Ureter (tissue), 1 donor: ENCODE measurements at regions not wholly inside any gene's neighbourhood (a gene's known extent, or its start where the extent isn't known, plus 50 kb on each side); places are given as distances from the start of the nearest gene placed in this dataset.
"Not testable (repeated sequence)": the region's sequence is repeated elsewhere in the genome, so short reads cannot be mapped to it uniquely, and the experiment has no call there.

Experiments
- DNase-seq: peaks from one replicate; pipeline ENCODE4 v3.0.0-alpha.2; 2020; ENCODE audit warnings: low spot score
- donor health status: DM: yes; HTN: yes; CAD: no.

DNA sequence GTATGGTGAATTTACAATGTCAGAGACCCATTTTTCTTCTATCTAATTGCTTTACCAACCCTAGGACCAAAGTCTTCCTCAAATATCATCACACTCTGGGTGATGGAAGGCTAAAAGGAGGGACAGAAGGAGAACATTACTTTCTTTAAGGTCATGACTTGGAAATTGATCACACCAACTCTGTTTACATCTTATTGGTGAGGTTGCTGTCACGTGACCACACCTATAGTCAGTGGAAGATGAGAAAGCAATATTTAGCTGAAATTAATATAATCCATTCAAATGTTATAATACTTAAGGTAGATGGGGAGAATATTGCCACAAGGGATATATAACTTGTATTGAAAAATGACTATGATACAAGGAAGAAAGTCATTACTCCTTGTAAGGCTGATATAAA, 183.6 kb upstream of the SMIM30 start:
- no peak for DNase-seq

DNA sequence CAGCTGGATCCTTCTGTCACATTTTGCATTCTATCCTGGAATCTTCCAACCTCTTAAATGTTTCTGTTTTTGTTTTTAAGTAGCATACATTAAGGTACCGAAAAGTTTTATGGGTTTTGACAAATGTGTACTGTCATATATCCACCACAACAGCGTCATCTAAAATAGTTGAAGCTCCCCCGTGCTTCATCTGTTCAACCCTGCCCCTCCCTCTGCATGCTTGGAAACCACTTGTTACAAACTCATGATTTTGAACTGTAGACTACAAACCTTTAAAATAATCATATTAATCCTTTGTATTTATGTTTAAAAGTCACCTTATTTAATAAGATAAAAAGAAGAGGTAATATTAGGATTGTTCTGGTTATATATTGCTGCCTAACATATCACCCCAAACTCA, 182.8 kb upstream of the SMIM30 start:
- DNase-seq: no peak

DNA sequence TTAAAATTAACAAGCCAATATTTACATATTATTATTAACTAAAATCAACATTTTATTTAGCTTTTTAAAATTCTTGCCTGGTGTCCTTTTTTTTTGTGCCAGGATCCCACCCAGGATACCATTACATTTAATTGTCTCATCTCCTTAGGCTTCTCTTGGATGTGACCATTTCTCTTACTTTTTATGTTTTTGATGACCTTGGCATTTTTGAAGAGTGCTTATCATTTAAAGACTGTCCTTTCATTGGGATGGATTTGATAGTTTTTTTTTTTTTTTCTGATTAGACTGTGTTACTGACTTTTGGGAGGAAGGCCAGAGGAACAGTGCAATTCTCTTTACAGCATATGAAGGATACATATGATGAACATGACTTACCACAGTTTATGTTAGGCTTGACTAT, 181.4 kb upstream of the SMIM30 start:
- DNase-seq: no peak

DNA sequence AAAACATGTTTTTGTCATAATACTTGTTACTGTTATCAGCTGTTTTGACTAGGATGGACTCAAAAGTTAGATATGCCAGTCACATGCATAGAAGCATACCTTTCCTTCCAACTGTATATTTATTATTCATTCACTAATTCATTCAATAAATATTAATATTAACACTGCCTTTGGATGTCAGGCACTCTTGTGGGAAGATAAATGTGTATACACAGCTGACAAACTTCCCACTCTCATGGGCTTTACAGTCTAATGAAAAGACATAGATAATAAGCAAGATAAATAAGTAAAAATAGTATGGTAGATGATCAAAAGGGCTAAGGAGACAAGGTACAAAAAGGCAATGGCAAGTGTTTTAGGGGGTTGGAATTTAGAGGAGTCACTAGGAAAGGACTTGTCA, 180.1 kb upstream of the SMIM30 start:
- DNase-seq: no peak

DNA sequence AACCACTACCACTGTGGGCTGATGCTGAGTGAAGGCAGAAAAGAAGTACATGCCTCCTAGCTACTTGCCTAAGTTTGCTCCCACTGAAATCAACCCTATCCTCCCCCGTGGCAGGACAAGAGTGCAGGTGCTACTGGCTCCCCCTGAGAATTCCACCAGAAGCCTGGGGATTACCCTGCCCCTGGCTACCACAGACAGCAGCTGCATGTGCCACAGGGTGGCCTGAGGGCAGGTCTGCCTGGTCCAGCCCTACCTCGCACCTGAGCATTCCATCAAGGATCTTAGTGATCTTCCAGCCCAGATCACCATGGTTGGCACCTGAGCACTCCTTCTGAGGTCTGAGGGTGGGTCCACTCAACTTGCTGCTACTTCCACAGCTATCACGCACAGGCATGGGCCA, 176.4 kb upstream of the SMIM30 start:
- no peak for DNase-seq

DNA sequence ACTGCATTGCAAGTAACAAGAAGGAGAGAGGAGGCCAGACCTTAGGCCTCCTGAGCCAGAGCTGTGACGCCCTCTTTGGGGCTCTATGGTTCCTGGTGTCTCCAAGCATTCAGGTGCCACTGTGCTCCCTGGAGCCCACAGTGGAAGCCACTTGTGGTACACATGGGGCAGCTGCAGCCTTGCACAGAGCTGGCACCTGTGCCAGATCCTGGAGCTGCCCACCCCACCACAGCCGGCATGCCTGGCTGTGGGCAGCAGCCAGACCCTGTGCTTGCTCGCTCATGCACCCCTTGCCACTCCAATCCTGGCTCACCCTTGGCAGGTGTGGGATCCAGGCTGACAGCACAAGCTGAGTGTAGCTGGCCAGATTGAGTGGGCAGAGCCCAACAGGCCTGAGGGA, 173.8 kb upstream of the SMIM30 start:
- no peak for DNase-seq

DNA sequence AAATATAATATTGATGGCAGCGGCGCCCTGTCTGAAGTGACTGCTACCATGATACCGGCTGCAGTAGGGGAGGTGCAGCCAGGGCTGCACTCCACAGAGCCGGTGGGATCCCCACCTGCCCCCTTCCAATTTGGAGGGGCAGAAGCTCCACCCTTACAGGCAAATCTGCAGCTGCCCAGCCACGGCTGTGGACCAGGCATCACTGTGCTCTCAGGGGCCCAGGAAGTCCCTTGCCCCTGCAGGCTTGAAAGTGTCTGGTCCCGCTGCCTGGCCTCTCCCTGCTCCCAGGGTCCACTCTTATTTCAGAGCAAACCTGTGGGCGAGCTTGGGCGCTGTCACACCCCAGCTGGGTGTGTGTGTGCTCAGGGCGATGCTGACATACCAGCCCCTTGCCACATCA, 172.7 kb upstream of the SMIM30 start:
- DNase-seq: no peak

DNA sequence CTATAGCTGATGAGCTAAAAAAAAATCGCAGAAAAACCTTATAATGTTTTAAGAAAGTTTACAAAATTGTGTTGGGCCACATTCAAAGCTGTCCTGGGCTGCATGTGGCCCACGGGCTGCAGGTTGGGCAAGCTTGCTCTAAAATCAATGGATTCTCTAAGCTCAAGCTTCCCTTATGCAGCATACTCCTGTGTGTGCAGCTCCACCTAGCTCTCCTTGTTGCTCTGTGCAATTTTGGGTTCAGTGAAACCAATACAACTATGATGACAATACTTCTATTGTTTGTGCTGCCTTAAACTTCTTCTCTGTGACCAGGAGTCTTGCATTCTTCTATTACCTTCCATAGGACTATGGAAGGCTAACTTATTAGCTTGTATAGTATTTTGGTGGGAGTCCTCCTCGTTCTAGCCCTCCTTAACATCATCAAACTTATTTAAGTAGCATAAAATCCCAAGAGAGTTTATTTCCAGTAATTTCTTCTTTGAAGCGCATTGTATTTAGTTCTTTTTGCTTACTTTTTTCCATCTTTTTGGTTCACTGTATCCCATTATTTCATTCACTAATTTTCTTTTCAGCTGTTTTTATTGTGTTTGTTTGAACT, 170.9 kb upstream of the SMIM30 start:
- no peak for DNase-seq

DNA sequence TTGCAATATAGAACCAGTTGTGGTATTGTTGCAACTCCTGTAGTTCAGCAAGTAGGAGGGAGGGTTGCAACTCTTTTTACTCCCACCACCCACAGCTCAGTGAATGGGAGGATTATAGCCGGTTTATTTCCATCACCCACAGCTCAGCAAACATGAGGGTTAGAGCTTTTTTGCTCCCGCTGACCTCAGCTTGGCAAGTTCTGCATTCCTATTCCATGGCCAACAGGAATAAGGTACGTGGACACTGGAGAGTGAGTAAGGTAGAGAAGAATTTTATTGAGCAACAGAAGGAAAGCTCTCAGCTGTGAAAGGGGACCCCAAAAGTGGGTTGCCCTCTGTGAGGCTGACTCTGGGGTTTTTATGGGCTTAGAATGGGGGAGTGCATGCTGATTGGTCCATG, 167.1 kb upstream of the SMIM30 start:
- no peak for DNase-seq

DNA sequence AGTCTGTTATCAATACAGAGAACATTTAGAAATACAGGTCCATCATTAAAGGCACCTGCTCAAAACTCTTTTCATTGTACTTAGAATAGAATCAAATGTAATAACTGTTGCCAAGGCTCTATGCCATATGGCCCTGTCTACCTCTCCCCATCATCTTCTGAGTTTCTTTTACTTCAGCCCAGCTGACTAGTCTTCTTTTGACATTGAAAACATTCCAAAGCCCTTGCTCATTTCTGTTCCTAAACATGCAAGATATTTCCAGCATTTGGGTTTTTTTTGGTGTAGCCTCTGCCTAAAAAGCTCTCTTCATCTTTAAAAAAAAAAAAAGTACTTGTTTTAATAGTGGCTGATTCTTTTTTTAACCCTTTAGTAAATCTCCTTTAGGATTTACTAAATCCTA, 165.5 kb upstream of the SMIM30 start:
- no peak for DNase-seq

DNA sequence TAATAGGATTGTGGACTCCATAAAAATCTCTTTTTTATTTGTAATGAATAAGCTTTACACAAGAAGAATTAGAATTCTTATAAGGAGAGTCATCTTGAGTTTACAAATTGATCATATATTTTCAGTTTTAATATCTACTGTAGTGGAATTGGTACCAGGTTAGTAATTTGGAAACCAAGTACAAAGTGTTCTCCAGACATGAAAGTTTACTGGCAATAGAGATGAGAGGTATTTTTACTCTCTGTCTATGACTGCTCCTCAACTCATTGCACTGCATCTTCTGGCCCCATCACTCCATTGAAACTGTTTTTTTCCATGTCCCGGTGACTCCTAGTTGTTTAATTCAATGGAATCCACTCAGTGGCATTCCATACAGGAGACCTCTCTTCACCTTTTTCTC, 164.5 kb upstream of the SMIM30 start:
- no peak for DNase-seq

DNA sequence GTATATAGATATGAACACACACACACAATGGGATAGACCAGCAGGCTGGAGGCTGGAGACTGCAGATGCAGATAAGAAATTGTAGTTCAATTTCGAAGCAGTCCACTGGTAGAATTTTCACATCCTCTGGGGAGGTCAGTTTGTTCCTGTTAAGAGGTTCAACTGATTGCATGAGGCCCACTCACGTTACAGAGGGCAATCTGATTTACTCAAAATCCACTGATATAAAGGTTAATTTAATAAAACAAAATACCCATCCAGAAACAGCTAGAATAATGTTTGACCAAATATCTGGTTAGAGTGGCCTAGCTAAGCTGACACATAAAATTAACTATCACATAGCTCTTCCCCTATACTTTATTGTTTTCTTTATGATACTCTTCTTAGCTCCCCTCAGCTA, 162.9 kb upstream of the SMIM30 start:
- DNase-seq: no peak

DNA sequence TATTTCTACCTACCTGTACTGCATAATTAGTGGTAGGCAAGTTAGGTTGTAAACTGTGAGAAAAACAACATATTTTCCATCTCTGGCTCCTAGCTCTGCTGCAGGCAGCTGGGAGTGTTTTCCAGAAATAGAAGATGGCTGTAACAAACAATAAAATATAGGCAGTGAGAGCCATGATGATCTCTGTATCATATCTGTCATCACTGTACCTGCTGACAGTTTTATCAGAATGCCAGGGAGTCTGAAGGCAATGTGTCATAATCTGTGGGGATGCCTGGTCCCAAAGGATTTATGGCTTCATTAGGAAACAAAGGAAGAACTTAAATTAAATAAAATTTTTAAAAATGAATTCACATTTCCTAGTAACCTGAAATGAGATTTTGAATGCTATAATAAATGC, 160.9 kb upstream of the SMIM30 start:
- no peak for DNase-seq

DNA sequence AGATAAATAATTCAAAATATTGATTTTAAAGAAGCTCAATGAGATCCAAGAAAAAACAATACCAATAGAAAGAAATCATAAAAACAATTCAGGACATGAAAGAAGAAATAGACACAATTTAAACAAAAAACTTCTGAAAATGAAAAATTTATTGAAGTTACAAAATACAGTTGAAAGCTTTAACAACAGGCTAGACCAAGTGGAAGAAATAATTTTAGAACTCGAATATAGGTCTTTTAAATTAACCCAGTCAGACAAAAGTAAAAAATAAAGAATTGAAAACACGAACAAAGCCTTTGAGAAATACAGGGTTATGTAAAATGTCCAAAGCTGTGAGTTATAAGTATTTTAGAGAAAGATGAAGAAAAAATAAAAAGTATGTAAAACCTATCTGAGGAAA, 152.4 kb upstream of the SMIM30 start:
- DNase-seq: no peak

DNA sequence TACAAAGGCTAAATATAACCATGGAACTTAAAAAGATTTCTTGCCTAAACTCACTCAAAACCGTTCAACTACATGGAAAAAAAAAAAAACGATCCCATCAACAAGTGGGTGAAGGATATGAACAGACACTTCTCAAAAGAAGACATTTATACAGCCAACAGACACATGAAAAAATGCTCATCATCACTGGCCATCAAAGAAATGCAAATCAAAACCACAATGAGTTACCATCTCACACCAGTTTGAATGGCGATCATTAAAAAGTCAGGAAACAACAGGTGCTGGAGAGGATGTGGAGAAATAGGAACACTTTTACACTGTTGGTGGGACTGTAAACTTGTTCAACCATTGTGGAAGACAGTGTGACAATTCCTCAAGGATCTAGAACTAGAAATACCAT, 151.2 kb upstream of the SMIM30 start:
- not testable (repeated sequence) for DNase-seq

DNA sequence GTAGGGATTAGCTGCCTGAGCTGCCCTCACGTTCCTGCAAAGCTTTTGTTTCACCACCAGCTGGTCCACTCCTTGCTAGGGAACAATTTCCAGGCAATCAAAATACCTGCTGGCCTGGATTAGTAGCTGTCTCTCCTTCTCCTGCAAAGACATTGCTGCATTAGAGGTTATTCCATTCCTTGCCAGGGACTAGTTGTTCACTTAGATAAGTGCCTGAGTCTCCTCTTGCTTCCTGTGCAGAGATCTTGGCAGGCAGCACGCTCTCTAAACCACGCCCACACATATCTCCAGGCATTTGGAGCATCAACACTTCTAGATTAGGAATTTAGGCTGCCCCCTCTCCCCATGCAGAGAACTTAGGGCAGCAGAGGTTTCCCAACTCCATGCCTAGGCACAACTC, 150.4 kb upstream of the SMIM30 start:
- DNase-seq: no peak

DNA sequence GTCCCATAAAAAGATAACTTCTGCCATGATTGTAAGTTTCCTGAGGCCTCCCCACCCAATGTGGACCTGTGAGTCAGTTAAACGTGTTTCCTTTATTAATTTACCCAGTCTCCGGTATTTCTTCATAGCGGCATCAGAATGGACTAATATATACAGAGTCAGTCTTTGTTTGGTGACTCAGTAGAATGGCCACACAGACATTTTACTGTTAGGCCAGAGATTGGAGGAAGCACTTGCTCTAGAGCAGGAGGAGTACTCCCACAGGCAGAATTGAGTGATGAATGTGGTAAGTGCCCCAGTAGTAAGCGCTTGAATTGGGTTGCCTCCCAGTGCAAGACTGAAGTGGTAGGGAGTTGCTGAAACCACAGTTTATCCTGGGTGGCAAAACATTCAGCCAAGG, 149.5 kb upstream of the SMIM30 start:
- DNase-seq: no peak

DNA sequence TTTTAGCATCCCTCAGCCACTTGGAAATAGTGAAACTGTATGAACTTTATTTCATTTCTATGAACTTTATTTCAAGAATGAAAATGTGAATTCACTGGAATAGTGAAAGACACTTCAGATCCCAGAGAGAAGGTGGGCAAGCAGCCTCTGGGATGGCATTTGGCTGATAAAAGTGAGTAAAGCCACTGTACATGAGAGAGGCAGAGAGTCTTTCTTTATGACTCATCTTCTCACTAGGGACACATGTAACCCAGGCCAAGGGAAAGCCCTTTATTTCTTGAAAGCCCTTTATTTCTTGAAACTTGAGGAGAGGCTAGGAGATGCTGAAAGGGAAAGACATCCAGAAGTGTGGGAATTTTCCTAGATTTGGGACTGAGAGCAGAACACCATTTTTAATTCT, 148.9 kb upstream of the SMIM30 start:
- DNase-seq: no peak

DNA sequence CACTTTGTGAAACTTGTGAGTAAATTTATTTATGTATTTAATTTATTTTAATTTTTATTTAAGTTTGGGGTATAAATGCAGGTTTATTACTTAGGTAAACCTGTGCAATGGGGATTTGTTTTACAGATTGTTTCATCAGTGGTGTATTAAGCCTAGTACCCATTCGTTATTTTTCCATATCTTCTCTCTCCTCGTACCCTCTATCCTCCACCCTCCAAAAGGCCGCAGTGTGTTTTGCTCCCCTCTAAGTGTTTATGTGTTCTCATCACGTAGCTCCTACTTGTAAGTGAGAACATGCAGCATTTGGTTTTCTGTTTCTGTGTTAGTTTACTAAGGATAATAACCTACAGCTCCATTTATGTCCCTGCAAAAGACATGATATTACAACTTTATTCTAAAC, 145.4 kb upstream of the SMIM30 start:
- no peak for DNase-seq

DNA sequence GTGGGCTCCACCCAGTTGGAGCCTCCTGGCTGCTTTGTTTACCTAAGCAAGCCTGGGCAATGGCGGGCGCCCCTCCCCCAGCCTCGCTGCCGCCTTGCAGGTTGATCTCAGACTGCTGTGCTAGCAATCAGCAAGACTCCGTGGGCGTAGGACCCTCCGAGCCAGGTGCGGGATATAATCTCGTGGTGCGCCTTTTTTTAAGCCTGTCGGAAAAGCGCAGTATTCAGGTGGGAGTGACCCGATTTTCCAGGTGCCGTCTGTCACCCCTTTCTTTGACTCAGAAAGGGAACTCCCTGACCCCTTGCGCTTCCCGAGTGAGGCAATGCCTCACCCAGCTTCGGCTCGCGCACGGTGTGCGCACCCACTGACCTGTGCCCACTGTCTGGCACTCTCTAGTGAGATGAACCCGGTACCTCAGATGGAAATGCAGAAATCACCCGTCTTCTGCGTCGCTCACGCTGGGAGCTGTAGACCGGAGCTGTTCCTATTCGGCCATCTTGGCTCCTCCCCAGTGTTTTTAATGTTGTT, 144.9 kb upstream of the SMIM30 start:
- DNase-seq: not testable (repeated sequence)

DNA sequence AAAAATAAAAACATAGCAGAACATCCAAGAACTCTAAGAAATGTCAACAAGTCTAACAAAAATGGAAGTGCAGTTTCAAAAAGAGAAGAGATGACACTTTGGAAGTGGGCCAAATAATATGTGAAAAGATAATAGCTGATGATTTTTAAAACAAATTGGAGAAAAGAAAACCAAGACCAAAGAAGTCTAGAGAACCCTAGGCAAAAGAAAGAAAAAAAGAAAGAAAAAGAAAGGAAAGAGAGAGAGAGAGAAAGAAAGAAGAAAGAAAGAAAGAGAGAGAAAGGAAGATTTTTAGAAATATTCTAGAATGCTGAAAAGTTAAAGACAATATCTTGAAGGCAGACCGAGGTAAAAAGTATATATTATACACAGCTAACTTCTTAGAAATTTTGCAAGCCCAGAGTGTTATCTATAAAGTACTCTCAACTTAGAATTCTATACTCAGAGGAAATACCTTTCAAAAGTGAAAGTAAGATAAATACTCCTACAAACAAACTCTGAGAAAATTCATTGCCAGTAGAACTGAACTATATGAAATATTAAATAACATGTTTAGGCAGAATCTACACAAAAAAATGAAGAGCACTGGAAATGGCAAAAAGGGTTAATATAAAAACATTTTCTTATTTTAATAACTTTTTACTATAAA, 138.7 kb upstream of the SMIM30 start:
- no peak for DNase-seq

DNA sequence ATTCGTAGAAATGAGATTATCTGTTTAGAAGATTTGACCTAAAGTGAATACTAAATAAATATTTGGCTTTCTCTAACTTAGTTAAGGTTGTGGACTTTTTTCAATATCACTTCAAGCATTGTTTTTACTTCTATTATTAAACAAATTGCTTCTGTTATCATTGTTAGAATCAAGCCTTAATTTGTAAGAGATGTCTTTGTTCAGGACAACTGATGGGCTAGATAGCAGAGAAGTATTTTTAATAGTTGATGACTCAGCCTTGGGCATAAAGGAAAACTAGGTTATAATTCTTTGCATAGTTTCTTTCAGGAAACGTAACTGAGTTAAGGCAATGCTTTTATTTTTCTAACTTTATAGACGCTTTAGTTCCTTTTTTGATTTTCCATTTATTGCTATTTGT, 128.8 kb upstream of the SMIM30 start:
- DNase-seq: no peak

DNA sequence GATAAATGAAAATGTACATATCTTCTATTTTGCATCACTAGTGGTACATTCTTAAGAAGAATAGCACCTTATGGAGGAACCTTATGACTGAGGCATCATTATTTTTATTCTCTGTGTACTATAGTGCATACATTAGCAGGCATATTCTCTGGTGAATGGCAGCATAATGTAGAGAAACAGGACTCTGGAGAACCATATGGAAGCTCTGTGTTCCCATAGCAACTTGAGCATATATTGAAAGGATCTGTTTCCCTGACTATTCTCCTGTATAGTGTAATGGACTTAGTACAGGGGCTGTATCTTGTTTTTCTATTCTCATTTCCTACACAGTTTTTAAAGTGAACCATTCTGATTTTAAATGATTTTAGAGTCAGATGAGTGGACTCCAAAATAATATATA, 128.4 kb upstream of the SMIM30 start:
- no peak for DNase-seq

DNA sequence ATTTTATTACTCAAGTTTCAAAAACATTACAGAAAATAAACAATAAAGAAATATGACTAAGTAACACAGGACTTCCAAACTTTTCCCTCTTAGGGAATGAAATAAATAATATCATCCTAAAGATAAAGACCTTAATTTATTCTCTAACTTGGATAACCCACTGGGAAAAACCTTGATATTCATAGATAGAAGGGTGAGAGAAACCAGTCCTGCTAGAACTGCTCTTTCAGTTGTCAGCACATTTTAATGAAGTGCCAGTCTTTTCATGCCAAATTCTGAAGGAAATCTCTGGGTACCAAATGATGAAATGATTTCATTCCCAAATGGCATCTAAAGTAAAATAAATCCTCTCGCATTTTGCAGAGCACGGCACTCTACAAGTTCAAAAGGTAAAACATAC, 114.5 kb upstream of the SMIM30 start:
- DNase-seq: no peak
